ENCODE measurements at regions not wholly inside any gene's neighbourhood (a gene's known extent, or its start where the extent isn't known, plus 50 kb on each side); places are given as distances from the start of the nearest gene placed in this dataset.
"Not testable (repeated sequence)": the region's sequence is repeated elsewhere in the genome, so short reads cannot be mapped to it uniquely, and the experiment has no call there.

DNA sequence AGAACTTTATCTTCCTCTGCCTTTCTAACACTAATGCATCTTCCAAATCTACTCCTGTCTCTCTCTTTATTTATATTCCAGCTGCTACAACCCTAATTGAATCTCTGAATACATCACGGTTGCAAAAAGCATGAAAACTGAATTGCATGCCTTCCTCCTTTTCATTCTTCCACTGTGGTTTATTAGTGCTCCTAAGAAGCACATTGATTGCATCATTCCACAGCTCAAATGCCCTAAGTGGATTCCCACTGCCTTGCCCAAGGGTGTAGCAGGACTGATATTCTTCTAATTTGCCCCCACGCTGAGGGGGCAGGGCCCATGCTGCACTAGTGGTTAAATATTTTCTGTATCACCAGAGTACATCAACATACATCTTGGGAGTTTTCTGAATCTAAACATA lies 640.8 kb downstream of the EFNB2 start:
- DNase-seq (ENCODE audit: low read depth in 2 of 3, low spot score in 2 of 3), result no peak

DNA sequence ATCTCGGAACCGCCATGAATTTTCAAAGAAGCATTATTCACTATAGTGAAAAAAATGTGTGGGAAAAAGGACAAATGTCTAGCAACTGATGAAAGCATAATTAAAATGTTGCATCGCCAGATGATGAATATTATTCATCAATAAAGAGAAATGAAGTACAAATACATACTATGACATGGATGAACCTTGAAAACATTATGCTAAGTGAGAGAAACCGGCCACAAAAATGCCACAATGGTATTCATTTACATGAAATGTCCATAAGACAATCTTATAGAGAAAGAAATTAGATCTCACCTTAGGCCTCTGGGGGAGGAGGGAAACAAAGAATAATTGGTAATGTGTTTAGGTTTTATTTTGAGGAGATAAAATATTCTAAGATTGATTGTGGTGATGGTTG lies 645.0 kb downstream of the EFNB2 start:
- DNase-seq (ENCODE audit: low read depth in 2 of 3, low spot score in 2 of 3), result no peak

DNA sequence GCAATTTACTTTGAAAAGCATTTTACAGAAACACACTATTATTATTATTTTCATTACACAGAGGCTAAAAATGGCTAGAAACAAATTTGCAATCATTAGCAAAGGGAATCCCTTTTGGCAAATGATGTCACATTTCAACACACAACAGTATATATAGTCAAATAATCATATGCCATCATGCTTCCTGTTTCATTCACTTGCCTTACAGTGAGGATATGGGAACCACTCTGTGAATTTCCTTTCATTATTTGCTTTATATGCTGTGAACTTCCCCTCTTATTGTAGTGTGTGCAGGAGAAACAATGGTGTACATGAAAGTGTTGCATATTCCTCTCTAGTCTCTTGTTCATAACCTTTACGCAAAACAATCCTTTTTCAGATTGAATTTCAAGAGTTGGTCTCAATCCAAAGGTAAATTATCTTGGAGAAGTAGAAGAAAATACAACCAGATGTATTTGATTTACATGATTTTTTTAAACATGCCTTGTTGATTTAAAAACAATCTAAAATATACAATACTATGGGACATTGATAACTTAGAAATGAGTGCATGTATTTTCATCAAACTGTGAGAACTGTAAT lies 657.3 kb downstream of the EFNB2 start:
- DNase-seq (ENCODE audit: low read depth in 2 of 3, low spot score in 2 of 3), result no peak

DNA sequence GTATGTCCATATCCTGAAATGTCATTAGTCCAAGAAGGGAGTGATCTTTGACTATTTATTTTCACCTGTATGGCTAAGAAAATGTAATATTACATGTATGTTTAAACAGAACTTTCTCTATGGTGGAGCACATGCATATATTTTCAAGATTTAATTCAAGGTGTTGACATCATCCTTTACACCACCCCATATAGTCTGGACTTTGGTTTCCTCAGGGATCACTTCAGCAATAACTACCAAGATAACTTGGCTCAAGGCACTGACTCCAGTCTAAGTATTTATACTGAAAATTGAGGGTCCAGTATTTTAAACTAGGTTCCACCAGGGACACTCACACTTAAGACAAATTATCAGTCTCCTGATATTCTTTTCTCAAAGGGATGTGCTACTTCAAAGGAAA lies 660.6 kb downstream of the EFNB2 start:
- no peak for DNase-seq (ENCODE audit: low read depth in 2 of 3, low spot score in 2 of 3)

DNA sequence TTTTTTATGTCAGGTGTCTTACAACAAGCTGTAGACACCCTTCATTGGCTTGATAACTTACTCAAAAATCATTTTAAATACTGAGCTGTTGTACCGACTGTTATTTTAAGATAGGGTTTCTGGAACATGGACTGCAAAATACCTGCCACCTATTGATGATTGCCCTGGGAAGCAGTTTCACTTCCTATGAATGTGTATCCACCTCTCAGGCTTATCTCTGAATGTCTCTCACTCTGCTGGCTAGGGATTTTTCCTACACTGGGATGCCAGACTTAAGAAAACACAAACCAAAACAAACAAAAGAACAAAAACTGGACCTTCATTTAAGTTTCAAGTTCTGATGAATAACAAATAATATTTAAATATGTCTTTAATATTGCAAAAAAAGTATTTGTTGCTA lies 663.7 kb downstream of the EFNB2 start:
- DNase-seq (ENCODE audit: low read depth in 2 of 3, low spot score in 2 of 3), result no peak

DNA sequence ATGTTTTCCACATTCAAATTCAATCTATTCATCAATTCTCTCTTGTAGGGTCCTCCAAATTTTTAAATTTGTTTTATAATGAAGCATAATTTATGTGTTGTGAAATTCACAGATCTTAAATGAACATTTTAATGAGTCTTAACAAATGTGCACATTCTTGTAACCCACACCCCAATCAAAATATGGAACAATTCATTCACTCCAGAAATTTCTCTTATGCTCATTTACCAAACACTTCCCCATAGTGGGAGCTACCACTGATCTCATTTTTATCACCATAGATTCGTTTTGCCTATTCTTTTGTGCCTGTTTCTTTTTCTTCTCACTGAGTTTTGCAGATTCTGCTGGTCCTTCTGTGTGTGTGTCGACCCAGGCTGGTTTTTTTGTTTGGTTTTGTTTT lies 664.1 kb downstream of the EFNB2 start:
- DNase-seq (ENCODE audit: low read depth in 2 of 3, low spot score in 2 of 3), result no peak

DNA sequence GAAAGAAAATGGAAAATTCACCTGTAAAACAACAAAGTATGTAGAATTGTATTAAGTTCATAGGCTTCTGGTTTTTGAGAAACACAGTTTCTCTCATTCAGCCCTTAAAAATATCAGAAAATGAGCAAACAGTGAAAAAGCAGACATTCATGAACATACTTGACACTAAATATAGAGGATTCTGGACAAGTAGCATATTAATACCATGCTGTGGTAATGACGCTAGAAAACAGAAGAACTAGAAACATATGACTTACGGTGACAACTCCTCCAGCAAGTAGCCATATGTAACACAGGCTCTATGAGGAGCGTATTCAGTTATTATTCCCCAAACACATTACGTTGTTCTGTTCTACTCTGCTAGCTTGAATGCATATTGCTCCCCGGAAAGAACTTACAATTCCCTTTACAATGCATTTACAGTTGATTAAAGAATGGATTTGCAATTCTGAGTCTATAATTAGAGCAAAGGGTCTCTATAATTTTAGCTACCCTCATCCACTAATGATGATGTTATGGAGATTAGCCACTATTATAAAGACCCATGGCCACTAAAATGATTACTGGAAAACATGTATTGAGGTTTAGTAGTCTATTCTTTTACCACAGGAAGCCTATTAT lies 672.1 kb downstream of the EFNB2 start:
- DNase-seq (ENCODE audit: low read depth in 2 of 3, low spot score in 2 of 3), result no peak

DNA sequence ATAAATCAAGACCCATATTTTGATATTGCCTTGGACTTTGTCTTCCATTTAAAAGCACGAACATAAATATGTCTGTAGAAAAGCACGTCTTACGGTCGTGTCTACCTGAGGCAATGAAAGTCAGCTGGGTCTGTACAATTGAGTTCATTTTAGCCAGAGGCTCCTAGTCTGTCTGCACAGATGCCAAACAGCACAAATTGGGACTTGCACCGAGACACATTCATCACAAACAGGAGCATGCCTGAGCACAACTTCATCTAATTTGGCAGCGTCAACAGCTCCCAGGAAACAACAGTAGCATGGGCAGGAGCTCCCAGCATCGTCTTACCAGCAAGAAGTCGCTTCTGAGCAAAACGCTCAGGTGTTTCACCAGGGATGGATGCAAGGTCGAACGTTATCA lies 687.0 kb downstream of the EFNB2 start:
- DNase-seq (ENCODE audit: low read depth in 2 of 3, low spot score in 2 of 3), result no peak

DNA sequence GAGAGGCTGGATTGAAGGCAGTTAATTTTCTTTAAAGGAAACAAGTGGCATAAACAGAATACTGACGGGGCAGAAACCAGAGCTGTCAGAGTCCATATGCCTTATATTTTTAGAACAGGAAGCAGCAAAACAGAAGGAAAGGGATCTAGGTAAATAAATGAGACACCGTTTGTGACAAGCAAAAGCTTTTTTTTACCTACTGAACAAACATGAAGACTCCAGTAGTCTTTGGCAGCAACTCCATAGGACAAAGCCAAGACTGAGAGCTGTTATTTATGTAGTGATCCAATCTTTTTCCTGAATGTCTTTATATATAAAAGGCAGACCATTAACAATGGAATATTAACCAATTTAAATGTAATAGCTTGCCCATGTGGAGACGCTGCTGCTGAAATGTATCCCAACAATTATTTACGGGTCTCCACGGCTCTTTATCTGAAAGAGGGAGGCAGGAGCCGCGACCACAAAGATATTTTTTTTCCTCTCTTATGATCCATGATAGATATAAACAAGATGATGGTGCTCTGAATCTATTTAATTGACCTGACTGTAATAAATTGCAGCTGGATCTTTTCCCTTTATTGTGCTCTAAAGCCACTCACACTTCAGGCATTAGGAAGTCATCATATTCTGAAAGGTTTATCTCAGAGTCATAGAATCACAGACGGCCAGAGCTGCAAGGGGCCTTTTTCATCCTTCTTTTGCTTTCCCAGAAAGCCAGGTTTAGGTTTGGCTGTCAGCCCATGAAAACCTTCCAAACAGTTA lies 687.8 kb downstream of the EFNB2 start:
- DNase-seq (ENCODE audit: low read depth in 2 of 3, low spot score in 2 of 3), result no peak

DNA sequence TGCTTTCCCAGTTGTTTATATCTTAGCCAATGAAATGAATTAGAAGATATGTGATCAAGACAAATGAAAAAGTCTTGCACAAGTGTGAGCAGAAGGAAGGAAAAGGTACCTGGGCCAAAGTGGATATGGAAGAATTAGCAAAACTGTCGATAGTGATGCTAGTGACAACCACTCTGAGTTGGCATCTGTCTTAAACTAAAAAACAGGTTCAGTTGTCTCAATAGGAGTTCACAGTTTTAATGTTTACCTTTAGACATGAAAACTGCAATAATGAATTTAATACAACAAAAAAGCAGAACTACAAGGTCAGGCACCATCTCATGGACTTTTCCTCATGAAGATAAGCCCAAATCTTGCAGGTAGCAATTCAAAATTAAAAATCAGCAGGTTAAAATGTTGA lies 688.5 kb downstream of the EFNB2 start:
- no peak for DNase-seq (ENCODE audit: low read depth in 2 of 3, low spot score in 2 of 3)

DNA sequence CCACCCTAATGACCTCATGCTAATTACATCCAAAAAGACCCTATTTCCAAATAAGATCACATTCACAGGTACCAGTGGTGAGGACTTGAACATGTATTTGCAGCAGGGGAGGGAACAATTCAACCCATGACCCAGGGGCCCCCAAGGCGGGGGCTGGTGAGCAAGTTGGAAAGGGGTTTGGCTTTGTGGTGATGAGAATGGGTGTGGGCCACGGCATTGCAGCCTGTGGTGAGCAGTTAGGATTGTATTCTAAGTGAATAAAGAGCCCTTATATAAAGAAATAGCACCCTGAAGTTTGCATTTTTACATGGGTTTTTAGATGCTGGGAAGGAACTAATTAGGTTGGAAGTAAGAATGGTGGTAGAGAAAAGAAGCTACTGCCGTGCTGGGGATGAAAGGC lies 694.2 kb downstream of the EFNB2 start:
- DNase-seq (ENCODE audit: low read depth in 2 of 3, low spot score in 2 of 3), result no peak

DNA sequence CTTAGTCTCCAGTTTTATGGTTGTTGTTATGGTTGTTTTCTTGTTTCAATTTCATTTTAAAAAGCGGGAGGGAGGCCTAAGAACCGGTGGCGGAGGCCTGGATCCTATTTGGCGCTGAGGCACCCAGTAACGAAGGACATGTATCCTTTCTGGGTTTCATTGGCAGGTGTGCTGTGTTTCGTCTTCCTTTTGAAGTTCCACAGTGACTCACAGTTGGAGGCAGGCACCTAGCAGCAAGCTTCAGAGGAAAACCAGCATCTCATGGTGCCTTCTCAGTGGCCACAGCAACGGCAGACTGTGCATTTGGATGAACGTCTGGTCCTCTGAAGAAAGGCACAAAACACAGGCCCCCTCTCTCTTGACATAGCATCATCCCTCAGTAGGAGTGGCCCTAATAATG lies 697.2 kb downstream of the EFNB2 start:
- no peak for DNase-seq (ENCODE audit: low read depth in 2 of 3, low spot score in 2 of 3)

DNA sequence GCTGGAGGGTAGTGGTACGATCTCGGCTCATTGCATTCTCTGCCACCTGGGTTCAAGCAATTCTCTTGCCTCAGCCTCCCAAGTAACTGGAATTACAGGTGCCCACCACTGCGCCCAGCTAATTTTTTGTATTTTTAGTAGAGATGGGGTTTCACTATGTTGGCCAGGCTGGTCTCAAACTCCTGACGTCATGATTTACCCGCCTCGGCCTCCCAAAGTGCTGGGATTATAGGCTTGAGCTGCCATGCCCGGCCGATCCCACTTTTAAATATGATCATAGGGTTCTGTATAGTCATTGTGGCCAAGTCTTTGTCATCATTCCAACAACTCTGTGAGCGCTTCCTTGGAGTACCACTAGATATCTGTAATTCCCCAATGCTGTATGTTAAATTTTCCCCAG lies 698.2 kb downstream of the EFNB2 start:
- DNase-seq (ENCODE audit: low read depth in 2 of 3, low spot score in 2 of 3), result not testable (repeated sequence)

DNA sequence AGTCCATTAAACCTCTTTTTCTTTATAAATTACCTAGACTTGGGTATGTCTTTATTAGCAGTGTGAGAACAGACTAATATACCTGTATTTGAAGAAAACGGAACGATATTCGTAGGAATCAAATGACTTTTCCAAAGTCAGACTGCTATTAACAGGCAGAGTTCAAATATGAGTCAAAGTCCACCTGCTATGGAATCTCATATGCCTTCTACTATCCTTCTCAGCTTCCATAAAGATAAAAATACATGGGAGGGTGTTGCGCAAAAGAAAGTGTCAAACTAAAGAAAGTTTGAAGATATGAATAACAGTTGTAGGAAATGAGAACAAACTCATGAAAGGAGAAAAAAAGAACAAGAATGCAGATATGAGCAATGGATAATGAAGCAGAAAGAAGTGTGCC lies 704.6 kb downstream of the EFNB2 start:
- no peak for DNase-seq (ENCODE audit: low read depth in 2 of 3, low spot score in 2 of 3)

DNA sequence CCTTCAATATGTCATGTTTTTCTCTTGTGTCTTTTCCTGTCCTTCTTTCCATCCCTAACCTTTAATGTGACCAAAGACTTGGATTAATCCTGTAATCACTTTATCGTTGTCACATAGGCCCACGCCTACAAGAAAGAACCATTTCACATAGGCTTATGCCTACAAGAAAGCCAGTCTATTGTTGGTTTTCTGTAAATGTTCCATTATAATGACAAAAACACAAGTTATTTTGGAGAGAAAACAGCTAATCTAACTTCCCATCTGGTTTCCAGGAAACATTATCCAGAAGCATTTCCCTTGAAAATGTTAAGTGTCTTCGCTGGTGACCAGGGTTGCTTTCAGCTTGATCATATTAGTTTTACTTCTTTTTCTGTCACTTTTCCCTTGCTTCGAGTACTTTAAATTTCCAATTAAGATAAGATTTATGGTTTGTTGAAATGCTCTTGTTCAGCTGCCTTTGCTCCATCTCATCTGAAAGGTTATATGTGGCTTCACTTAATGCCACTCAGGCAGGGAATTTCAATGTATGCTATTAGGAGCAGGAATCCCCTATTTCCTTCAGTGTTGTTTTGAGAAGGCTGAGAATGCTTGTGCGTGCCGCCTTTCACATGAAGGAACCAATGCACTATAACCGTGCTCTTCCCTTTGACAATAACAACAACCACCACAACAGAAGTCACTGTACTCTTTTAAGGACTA lies 708.2 kb downstream of the EFNB2 start:
- DNase-seq (ENCODE audit: low read depth in 2 of 3, low spot score in 2 of 3), result no peak

DNA sequence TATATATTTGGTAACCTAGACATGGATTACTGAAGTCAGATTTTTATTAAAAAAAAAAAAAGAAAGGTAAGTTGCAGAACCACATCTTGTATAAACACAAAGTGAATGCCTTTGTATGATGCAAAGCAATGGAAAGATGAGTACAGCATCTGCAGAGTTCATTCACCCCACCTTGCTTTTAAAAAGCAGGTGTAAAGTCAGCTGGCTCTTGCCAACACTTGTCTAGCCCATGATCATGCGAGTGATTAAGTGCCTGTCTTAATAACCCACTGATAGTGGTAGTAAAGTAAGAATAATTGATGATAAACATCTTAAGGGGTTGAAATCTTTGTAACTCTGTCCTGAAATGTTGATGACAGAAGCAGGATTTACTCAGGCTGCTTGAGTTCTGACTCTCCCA lies 710.4 kb downstream of the EFNB2 start:
- no peak for DNase-seq (ENCODE audit: low read depth in 2 of 3, low spot score in 2 of 3)

DNA sequence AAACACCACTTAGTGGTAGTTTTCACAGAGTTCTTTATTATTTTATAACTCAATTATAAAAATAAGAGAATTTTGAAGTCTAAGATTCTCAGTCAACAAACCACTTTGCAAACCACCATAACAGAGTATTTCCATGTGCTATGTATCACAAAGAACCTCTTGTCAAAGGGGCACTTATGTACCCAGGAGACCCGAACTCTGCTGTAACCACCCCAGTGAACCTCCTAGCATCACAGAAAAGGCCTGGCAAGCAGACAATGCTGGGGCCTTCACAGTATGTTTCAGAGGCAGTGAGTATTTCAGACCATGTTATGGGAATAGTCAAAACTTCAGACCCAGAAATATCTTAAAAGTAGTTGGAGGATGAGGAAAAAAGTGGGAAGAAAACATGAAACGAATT lies 714.1 kb downstream of the EFNB2 start:
- no peak for DNase-seq (ENCODE audit: low read depth in 2 of 3, low spot score in 2 of 3)

DNA sequence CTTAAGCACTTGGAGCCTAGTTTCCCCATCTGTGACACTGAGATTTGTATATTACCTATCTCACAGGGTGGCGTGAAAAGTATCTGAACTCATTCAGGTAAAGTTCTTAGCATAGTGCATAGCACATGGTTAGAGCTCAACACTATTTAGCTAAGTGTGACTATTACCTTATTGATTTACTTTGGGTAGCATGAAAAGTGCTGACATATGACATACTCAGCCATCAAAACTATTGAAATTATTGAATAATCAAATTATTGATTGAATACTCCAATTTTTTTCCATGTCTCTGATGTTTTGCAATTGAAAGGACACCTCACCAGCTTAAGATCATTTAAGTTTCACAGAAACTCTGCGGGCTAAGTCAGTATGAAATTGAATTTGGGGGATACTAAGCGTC lies 715.0 kb downstream of the EFNB2 start:
- DNase-seq (ENCODE audit: low read depth in 2 of 3, low spot score in 2 of 3), result no peak

DNA sequence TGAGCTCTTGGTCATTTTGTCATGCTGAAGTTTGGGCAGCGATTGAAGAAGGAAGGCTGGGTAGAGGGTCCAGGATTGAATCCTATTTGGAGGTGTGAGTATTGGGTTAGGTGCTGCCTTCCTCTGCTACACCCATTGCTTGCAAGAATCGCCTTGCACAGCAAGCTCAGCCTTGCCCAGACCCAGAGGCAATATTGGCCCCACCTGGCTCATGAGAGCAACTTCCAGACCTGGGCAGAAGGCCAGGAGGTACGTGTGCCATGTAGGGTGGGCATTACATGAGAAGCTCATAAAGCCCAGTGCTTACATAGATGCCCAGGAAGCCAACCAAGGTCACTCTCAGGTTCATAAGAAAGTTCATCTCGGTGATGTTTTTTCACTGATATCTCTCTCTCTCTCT lies 718.0 kb downstream of the EFNB2 start:
- DNase-seq (ENCODE audit: low read depth in 2 of 3, low spot score in 2 of 3), result no peak

DNA sequence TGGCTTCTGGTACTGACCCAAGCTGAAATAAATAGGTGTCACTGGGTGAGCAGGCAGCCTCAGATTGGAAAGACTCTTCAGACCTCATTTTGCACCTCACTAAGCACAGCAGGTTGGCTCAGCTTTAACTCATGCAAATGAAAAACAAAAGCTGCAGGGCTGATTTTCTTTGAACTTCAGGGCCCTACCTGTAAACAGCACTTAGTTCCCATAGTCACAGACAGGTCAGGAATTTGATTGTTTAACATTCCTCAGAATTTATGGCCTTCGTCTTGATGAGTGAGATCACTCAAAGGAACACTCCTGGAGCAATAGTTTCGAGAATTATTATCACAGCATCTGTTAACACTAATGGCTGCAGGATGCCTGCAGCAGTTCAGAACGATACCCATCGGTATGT lies 718.5 kb downstream of the EFNB2 start:
- no peak for DNase-seq (ENCODE audit: low read depth in 2 of 3, low spot score in 2 of 3)

DNA sequence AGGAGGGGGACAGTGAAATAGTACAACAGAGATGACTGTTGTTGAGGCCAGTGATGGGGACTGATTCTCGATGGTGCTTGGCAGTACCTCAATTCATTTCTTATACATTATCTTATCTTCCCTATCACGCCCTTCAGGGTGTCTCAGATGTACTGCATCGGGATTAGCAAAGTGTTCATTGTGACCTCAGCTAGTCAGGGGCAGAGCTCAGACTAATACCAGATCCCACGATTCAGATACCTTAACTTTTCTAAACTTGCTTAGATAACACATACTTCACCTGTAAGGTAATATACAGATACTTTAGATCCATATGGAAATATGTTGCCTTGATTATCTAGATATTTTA lies 720.6 kb downstream of the EFNB2 start:
- DNase-seq (ENCODE audit: low read depth in 2 of 3, low spot score in 2 of 3), result no peak

DNA sequence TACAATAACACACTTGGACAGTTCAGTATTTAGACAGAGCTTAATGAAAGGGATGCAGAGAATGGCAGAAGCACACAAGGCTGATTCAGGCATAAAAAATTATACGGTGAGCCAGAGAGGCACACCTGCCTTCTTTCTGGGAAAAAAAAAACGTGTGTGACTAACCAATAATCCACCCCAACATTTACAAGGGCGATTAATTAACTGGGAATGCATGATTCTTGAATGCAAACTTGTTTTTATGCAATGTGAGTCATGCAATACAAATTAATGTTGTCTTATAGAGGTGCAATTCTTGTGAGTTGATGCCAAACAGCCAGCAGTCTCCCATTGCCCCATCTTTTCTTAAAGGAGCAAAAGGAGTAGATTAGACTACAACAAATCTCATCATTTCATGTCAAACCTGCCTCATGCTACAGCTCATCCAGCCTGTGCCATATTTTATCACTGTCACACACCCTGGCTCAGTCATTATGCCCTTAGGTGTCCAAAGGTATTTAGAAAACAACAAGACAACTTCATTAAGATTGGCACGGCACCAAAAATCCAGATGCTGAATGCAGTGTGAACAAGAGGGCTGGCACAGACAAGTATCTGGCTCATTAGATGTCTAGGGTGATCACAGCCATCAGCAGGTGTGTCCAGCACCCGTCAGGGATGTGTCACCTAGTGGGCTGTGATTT lies 721.1 kb downstream of the EFNB2 start:
- DNase-seq (ENCODE audit: low read depth in 2 of 3, low spot score in 2 of 3), result no peak
